ENCODE measurements at regions not wholly inside any gene's neighbourhood (a gene's known extent, or its start where the extent isn't known, plus 50 kb on each side); places are given as distances from the start of the nearest gene placed in this dataset.
A peak's percentile ranks its signal among the peaks of the same experiment; 100 is the strongest.
"Not testable (repeated sequence)": the region's sequence is repeated elsewhere in the genome, so short reads cannot be mapped to it uniquely, and the experiment has no call there.

GRCh38 chr9:32045513-32045912 lies 338.9 kb upstream of the ACO1 start:
- Mint-ChIP-seq H3K9me3 (no peaks in the 10 kb centered on the region), H3K27me3 (no peaks in the 10 kb centered on the region), H3K4me3 (no peak overlapping the region), H3K27ac (no peak overlapping the region), H3K4me1 (no peaks in the 10 kb centered on the region)
- ATAC-seq (no peak), DNase-seq (no peak)

GRCh38 chr9:32067261-32067660 lies 317.2 kb upstream of the ACO1 start:
- DNase-seq (no peak), ATAC-seq (no peak)
- Mint-ChIP-seq H3K27me3 (peaks cover 7% of the 10 kb centered on the region), H3K27ac (no peak overlapping the region), H3K9me3 (no peaks in the 10 kb centered on the region), H3K4me1 (no peaks in the 10 kb centered on the region), H3K4me3 (no peak overlapping the region)

- no peaks in the 10 kb centered on the region for H3K9me3 Mint-ChIP-seq
- DNase-seq, result no peak
- H3K27me3 Mint-ChIP-seq, result no peaks in the 10 kb centered on the region
- ATAC-seq, result peak; percentile 35
- no peak overlapping the region for H3K27ac Mint-ChIP-seq
- H3K4me1 Mint-ChIP-seq, result no peaks in the 10 kb centered on the region
- no peak overlapping the region for H3K4me3 Mint-ChIP-seq
Measured at GRCh38 chr9:32069169-32069813, 315.2 kb upstream of the ACO1 start.

- DNase-seq (no peak), ATAC-seq (no peak)
- Mint-ChIP-seq H3K4me1 (no peaks in the 10 kb centered on the region), H3K27ac (no peak overlapping the region), H3K27me3 (no peaks in the 10 kb centered on the region), H3K4me3 (no peak overlapping the region), H3K9me3 (peaks cover 5 to 7% of the 10 kb centered on the region in 2 donors)
Measured at GRCh38 chr9:32069969-32070368, 314.5 kb upstream of the ACO1 start.

GRCh38 chr9:32072570-32072969 lies 311.9 kb upstream of the ACO1 start:
- Mint-ChIP-seq H3K4me1 (no peaks in the 10 kb centered on the region), H3K9me3 (peaks cover 7 to 9% of the 10 kb centered on the region in 2 donors)

GRCh38 chr9:32092031-32092430 lies 292.4 kb upstream of the ACO1 start:
- ATAC-seq, result no peak
- Mint-ChIP-seq H3K9me3 (peaks cover 0 to 9% of the 10 kb centered on the region in 2 donors), H3K27ac (no peak overlapping the region), H3K4me1 (no peaks in the 10 kb centered on the region), H3K27me3 (no peaks in the 10 kb centered on the region), H3K4me3 (no peak overlapping the region)
- no peak for DNase-seq

More at GRCh38 chr9:32072570-32072969, 311.9 kb upstream of the ACO1 start:
- no peak for DNase-seq
- no peak overlapping the region for H3K27ac Mint-ChIP-seq
- no peaks in the 10 kb centered on the region for H3K27me3 Mint-ChIP-seq
- no peak for ATAC-seq
- H3K4me3 Mint-ChIP-seq, result no peak overlapping the region

GRCh38 chr9:32117291-32117690 lies 267.2 kb upstream of the ACO1 start:
- H3K4me3 Mint-ChIP-seq, result no peak overlapping the region
- no peaks in the 10 kb centered on the region for H3K9me3 Mint-ChIP-seq
- DNase-seq (no peak), ATAC-seq (no peak)
- H3K4me1 Mint-ChIP-seq, result no peaks in the 10 kb centered on the region
- no peaks in the 10 kb centered on the region for H3K27me3 Mint-ChIP-seq
- no peak overlapping the region for H3K27ac Mint-ChIP-seq

- no peak overlapping the region for H3K27ac Mint-ChIP-seq
- H3K27me3 Mint-ChIP-seq, result peaks cover 7% of the 10 kb centered on the region
- no peak overlapping the region for H3K4me3 Mint-ChIP-seq
- no peaks in the 10 kb centered on the region for H3K9me3 Mint-ChIP-seq
- no peak for ATAC-seq
- no peak for DNase-seq
- H3K4me1 Mint-ChIP-seq, result no peaks in the 10 kb centered on the region
Measured at GRCh38 chr9:32128546-32128945, 255.9 kb upstream of the ACO1 start.

- H3K4me3 Mint-ChIP-seq, H3K27ac Mint-ChIP-seq, H3K27me3 Mint-ChIP-seq, H3K4me1 Mint-ChIP-seq, DNase-seq, ATAC-seq, H3K9me3 Mint-ChIP-seq: not testable (repeated sequence)
Measured at GRCh38 chr9:32130709-32131108, 253.7 kb upstream of the ACO1 start.

- ATAC-seq, result no peak
- Mint-ChIP-seq H3K27ac (no peak overlapping the region), H3K27me3 (peaks cover 6% of the 10 kb centered on the region), H3K4me1 (no peaks in the 10 kb centered on the region), H3K4me3 (no peak overlapping the region), H3K9me3 (no peaks in the 10 kb centered on the region)
- DNase-seq, result no peak
Measured at GRCh38 chr9:32136700-32137339, 247.6 kb upstream of the ACO1 start.

- Mint-ChIP-seq H3K4me3 (no peak overlapping the region), H3K9me3 (peaks cover 0 to 8% of the 10 kb centered on the region in 2 donors), H3K4me1 (no peaks in the 10 kb centered on the region), H3K27me3 (peaks cover 6% of the 10 kb centered on the region), H3K27ac (no peak overlapping the region)
- no peak for DNase-seq
- no peak for ATAC-seq
Measured at GRCh38 chr9:32142074-32142473, 242.4 kb upstream of the ACO1 start.

GRCh38 chr9:32148553-32148952 lies 235.9 kb upstream of the ACO1 start:
- not testable (repeated sequence) for DNase-seq, H3K4me1 Mint-ChIP-seq, H3K9me3 Mint-ChIP-seq, H3K27ac Mint-ChIP-seq, H3K4me3 Mint-ChIP-seq, ATAC-seq, H3K27me3 Mint-ChIP-seq

GRCh38 chr9:32161209-32161608 lies 223.2 kb upstream of the ACO1 start:
- Mint-ChIP-seq H3K27me3 (no peaks in the 10 kb centered on the region), H3K27ac (no peak overlapping the region), H3K4me1 (no peaks in the 10 kb centered on the region), H3K4me3 (no peak overlapping the region), H3K9me3 (no peaks in the 10 kb centered on the region)
- DNase-seq (no peak), ATAC-seq (no peak)

- no peaks in the 10 kb centered on the region for H3K27me3 Mint-ChIP-seq
Measured at GRCh38 chr9:32161720-32162119, 222.7 kb upstream of the ACO1 start.

GRCh38 chr9:32166316-32166715 lies 218.1 kb upstream of the ACO1 start:
- DNase-seq, H3K4me3 Mint-ChIP-seq, H3K4me1 Mint-ChIP-seq, H3K27ac Mint-ChIP-seq, H3K9me3 Mint-ChIP-seq, H3K27me3 Mint-ChIP-seq, ATAC-seq: not testable (repeated sequence)

More at GRCh38 chr9:32161720-32162119, 222.7 kb upstream of the ACO1 start:
- Mint-ChIP-seq H3K27ac (no peak overlapping the region), H3K9me3 (no peaks in the 10 kb centered on the region), H3K4me3 (no peak overlapping the region), H3K4me1 (no peaks in the 10 kb centered on the region)
- no peak for ATAC-seq
- DNase-seq, result no peak

GRCh38 chr9:32171339-32171738 lies 213.1 kb upstream of the ACO1 start:
- ATAC-seq, result no peak
- DNase-seq, result no peak
- peaks cover 0 to 12% of the 10 kb centered on the region in 2 donors for H3K9me3 Mint-ChIP-seq
- H3K27me3 Mint-ChIP-seq, result peaks cover 9% of the 10 kb centered on the region
- H3K4me1 Mint-ChIP-seq, result no peaks in the 10 kb centered on the region
- no peak overlapping the region for H3K27ac Mint-ChIP-seq
- no peak overlapping the region for H3K4me3 Mint-ChIP-seq

GRCh38 chr9:32172256-32172655 lies 212.2 kb upstream of the ACO1 start:
- H3K27me3 Mint-ChIP-seq, result peaks cover 9% of the 10 kb centered on the region
- no peak overlapping the region for H3K4me3 Mint-ChIP-seq
- H3K27ac Mint-ChIP-seq, result no peak overlapping the region
- H3K4me1 Mint-ChIP-seq, result no peaks in the 10 kb centered on the region
- H3K9me3 Mint-ChIP-seq, result peaks cover 0 to 12% of the 10 kb centered on the region in 2 donors
- ATAC-seq (no peak), DNase-seq (no peak)

All from stimulated activated naive CD8-positive, alpha-beta T cell treated with anti-CD3 and anti-CD28 coated beads, Interleukin-15, amount 100 ng/mL, for 72 hours (primary cell).